ENCODE measurements at regions not wholly inside any gene's neighbourhood (a gene's known extent, or its start where the extent isn't known, plus 50 kb on each side); places are given as distances from the start of the nearest gene placed in this dataset.

DNA sequence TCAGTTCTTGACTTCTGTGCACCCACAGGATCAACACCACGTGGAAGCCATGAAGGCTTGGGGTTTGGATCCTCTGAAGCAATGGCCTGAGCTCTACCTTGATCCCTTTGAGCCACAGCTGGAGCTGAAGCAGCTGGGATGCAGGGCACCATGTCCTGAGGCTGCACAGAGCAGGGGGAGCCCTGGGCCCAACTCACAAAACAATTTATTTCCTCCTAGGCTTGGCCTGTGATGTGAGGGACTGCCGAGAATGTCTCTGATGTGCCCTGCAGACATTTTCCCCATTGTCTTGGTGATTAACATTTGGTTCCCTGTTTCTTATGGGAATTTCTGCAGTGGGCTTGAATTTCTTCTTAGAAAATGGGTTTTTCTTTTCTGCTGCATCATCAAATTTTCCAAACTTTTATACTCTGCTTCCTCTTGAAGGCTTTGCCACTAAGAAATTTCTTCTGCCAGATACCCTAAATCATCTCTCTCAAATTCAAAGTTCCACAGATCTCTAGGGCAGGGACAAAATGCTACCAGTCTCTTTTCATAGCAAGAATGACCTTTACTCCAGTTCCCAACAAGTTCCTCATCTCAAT is 288.2 kb downstream of the CCDC59 start:
- Histone ChIP-seq H3K4me1 (ENCODE audit: control insufficient read depth in 1 of 2, insufficient read depth in 2 of 2, low read length in 2 of 2) (no peaks in the 10 kb centered on the region), H3K36me3 (replicated peaks in 1 of 2; ENCODE audit: control insufficient read depth in 1 of 2, insufficient read depth in 2 of 2, low read length in 2 of 2) (no peaks in the 10 kb centered on the region), H2AFZ (ENCODE audit: insufficient read depth, low read depth, low read length, poor library complexity, severe bottlenecking) (no peak overlapping the region), H3K9ac (ENCODE audit: insufficient read depth, low read length, poor library complexity, severe bottlenecking) (no peak overlapping the region), H3K27ac (ENCODE audit: low read depth in 1 of 2, low read length in 2 of 2) (no peak overlapping the region), H3K79me2 (ENCODE audit: insufficient read depth, low read length) (no peaks in the 10 kb centered on the region), H3K27me3 (ENCODE audit: control insufficient read depth in 2 of 2, insufficient read depth in 2 of 2, low read length in 2 of 2) (no peaks in the 10 kb centered on the region), H3K9me3 (replicated peaks in 1 of 2; ENCODE audit: control insufficient read depth in 1 of 2, insufficient read depth in 1 of 2, low read length in 2 of 2) (no peaks in the 10 kb centered on the region), H4K20me1 (ENCODE audit: insufficient read depth, low read length) (no peaks in the 10 kb centered on the region), H3K4me3 (replicated peaks in 1 of 3; ENCODE audit: low read depth in 2 of 3, low read length in 3 of 3) (no peak overlapping the region), H3K4me2 (replicated peaks; ENCODE audit: extremely low read depth, low read length, poor library complexity, severe bottlenecking) (no peak overlapping the region)
- H3K9me3 Mint-ChIP-seq = peaks cover 0 to 13% (median 3%) of the 10 kb centered on the region in 7 donors
- DNase-seq = no peak
- TF ChIP-seq, protein P1, sequence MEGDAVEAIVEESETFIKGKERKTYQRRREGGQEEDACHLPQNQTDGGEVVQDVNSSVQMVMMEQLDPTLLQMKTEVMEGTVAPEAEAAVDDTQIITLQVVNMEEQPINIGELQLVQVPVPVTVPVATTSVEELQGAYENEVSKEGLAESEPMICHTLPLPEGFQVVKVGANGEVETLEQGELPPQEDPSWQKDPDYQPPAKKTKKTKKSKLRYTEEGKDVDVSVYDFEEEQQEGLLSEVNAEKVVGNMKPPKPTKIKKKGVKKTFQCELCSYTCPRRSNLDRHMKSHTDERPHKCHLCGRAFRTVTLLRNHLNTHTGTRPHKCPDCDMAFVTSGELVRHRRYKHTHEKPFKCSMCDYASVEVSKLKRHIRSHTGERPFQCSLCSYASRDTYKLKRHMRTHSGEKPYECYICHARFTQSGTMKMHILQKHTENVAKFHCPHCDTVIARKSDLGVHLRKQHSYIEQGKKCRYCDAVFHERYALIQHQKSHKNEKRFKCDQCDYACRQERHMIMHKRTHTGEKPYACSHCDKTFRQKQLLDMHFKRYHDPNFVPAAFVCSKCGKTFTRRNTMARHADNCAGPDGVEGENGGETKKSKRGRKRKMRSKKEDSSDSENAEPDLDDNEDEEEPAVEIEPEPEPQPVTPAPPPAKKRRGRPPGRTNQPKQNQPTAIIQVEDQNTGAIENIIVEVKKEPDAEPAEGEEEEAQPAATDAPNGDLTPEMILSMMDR (IDR thresholded peaks at IDR 0.05) = no peak
- intact Hi-C loops (cut with micrococcal nuclease) = no loop called here
- no peaks in the 10 kb centered on the region for H3K36me3 Mint-ChIP-seq
- H3K27ac Mint-ChIP-seq = no peak overlapping the region
- no peak overlapping the region for H3K4me3 Mint-ChIP-seq
- WGBS (ENCODE audit: insufficient coverage) = 50% methylated on average over 1 of the region's 2 CpGs
- H3K4me1 Mint-ChIP-seq = no peaks in the 10 kb centered on the region
- H3K27me3 Mint-ChIP-seq (ENCODE audit: low read depth in 3 of 3) = peaks cover 0 to 2% (median 2%) of the 10 kb centered on the region in 3 donors

DNA sequence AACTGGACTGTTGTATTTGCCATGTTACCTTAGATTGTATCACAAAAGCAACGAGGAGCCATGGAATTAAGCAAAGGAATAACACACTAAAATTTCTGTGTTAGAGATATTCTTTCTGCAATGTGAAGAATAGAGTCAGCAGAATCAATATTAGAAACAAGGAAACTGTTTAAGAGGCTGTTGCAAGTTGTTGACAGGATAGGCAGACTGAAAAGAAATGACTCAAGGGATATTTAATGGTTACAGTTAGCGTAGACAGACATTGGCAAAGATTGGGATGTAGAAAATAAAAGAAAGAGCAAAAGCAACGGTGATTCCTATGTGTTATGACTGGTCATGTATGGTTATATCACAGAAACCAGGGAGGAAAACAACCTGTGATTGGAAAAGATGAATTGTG is 299.0 kb upstream of the PPFIA2 start:
- no peaks in the 10 kb centered on the region for H3K4me1 ChIP-seq (ENCODE audit: control insufficient read depth in 1 of 2, insufficient read depth in 2 of 2, low read length in 2 of 2)
- H3K4me3 Mint-ChIP-seq = no peak overlapping the region
- H3K9me3 Mint-ChIP-seq = peaks cover 0 to 3% (median 0%) of the 10 kb centered on the region in 7 donors

More for the DNA sequence above, 299.0 kb upstream of the PPFIA2 start:
- peaks cover 2 to 4% (median 3%) of the 10 kb centered on the region in 3 donors for H3K27me3 Mint-ChIP-seq (ENCODE audit: low read depth in 3 of 3)
- intact Hi-C loops (cut with micrococcal nuclease) = no loop called here
- no peak for DNase-seq
- H3K27ac Mint-ChIP-seq = no peak overlapping the region
- no peaks in the 10 kb centered on the region for H3K36me3 Mint-ChIP-seq
- no peak overlapping the region for H3K27ac ChIP-seq (ENCODE audit: low read depth in 1 of 2, low read length in 2 of 2)
- H3K9ac ChIP-seq (ENCODE audit: insufficient read depth, low read length, poor library complexity, severe bottlenecking) = no peak overlapping the region
- no peaks in the 10 kb centered on the region for H3K4me1 Mint-ChIP-seq
- H3K4me3 ChIP-seq (replicated peaks in 1 of 3; ENCODE audit: low read depth in 2 of 3, low read length in 3 of 3) = no peak overlapping the region
- no peaks in the 10 kb centered on the region for H3K27me3 ChIP-seq (ENCODE audit: control insufficient read depth in 2 of 2, insufficient read depth in 2 of 2, low read length in 2 of 2)
- no peak overlapping the region for H3K4me2 ChIP-seq (replicated peaks; ENCODE audit: extremely low read depth, low read length, poor library complexity, severe bottlenecking)
- H4K20me1 ChIP-seq (ENCODE audit: insufficient read depth, low read length) = no peaks in the 10 kb centered on the region
- H2AFZ ChIP-seq (ENCODE audit: insufficient read depth, low read depth, low read length, poor library complexity, severe bottlenecking) = no peak overlapping the region
- TF ChIP-seq, protein P1 (IDR thresholded peaks at IDR 0.05) = no peak
- H3K36me3 ChIP-seq (replicated peaks in 1 of 2; ENCODE audit: control insufficient read depth in 1 of 2, insufficient read depth in 2 of 2, low read length in 2 of 2) = no peaks in the 10 kb centered on the region
- whole genome bisulfite sequencing (ENCODE audit: insufficient coverage) = 93% methylated on average over 2 of the region's 3 CpGs
- no peaks in the 10 kb centered on the region for H3K79me2 ChIP-seq (ENCODE audit: insufficient read depth, low read length)
- no peaks in the 10 kb centered on the region for H3K9me3 ChIP-seq (replicated peaks in 1 of 2; ENCODE audit: control insufficient read depth in 1 of 2, insufficient read depth in 1 of 2, low read length in 2 of 2)

All from CD14-positive monocyte (primary cell).